ENCODE measurements at regions not wholly inside any gene's neighbourhood (a gene's known extent, or its start where the extent isn't known, plus 50 kb on each side); places are given as distances from the start of the nearest gene placed in this dataset.

DNA sequence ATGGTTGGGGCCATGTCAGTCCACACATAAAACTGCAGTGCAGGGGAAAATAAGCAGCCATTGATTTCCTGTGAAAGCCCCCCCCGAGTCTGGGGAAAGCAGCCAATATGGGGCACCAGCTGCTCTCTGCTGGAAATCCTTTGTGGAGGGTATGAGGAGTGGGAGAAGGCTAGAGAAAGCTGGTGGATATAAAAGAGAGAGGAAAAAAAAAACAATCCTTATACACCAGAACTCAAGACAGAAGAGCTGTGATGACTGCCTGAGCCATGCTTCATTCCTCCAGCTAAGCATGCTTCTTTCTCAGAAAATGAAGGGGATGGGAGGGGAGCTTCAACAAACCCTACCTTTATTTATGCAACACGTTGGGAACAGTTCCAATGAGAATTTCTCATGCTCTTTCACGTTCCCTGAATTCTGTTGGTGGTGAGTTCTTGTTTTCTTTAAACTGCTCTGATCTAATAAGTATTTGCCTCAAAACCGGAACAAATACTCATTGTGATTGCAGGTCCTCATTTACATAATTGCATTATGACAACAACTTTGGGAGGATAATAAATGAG is 688.0 kb upstream of the SEMA6A start:
- TF ChIP-seq MYC (IDR thresholded peaks at IDR 0.05; ENCODE audit: borderline replicate concordance, low read length), result no peak
- TF ChIP-seq, protein P1, sequence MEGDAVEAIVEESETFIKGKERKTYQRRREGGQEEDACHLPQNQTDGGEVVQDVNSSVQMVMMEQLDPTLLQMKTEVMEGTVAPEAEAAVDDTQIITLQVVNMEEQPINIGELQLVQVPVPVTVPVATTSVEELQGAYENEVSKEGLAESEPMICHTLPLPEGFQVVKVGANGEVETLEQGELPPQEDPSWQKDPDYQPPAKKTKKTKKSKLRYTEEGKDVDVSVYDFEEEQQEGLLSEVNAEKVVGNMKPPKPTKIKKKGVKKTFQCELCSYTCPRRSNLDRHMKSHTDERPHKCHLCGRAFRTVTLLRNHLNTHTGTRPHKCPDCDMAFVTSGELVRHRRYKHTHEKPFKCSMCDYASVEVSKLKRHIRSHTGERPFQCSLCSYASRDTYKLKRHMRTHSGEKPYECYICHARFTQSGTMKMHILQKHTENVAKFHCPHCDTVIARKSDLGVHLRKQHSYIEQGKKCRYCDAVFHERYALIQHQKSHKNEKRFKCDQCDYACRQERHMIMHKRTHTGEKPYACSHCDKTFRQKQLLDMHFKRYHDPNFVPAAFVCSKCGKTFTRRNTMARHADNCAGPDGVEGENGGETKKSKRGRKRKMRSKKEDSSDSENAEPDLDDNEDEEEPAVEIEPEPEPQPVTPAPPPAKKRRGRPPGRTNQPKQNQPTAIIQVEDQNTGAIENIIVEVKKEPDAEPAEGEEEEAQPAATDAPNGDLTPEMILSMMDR (IDR thresholded peaks at IDR 0.05), result no peak
- no peak for TF ChIP-seq FOSB (CRISPR knock-in tag; IDR thresholded peaks at IDR 0.05)
- no peak for TF ChIP-seq SMC3 (IDR thresholded peaks at IDR 0.05)
- TF ChIP-seq POLR2A (IDR thresholded peaks at IDR 0.05; ENCODE audit: low read length), result no peak
- no peak for TF ChIP-seq HDAC2 (IDR thresholded peaks at IDR 0.05)
